PC-3 (cell line): ENCODE measurements at regions not wholly inside any gene's neighbourhood (a gene's known extent, or its start where the extent isn't known, plus 50 kb on each side); places are given as distances from the start of the nearest gene placed in this dataset.
"Not testable (repeated sequence)": the region's sequence is repeated elsewhere in the genome, so short reads cannot be mapped to it uniquely, and the experiment has no call there.

Source experiments
- ATAC-seq: fragments of 200-7000 bp; cut with Tn5 transposase; 2 replicates; pipeline ENCODE4 v1.9.1; 2020; ENCODE audit warnings: mild to moderate bottlenecking, moderate library complexity
- BruUV-seq: library from RNA; stranded (reverse); fragments of 400-500 nt; replicated peaks from 2 replicates; lab custom pipeline; 2021; lab: Mats Ljungman, UMichigan
- CTCF ChIA-PET: fragments of 300-600 bp; sonication (Branson Sonifier 250); formaldehyde crosslinking; loops from one replicate; lab custom pipeline; 2022; ENCODE audit warnings: antibody characterized with exemption; lab: Charles Lee
- POLR2A ChIA-PET: fragments of 300-600 bp; sonication (Branson Sonifier 250); formaldehyde crosslinking; loops from one replicate; lab custom pipeline; 2022; ENCODE audit warnings: antibody characterized with exemption; ENCODE audit not compliant: unreplicated experiment; lab: Charles Lee
- DNase-seq: peaks from one replicate; pipeline ENCODE4 v3.0.0-alpha.2; 2015
- H2AFZ ChIP-seq: fragments of 300-600 bp; sonication (generic); 2 replicates; pipeline ENCODE4 v1.6.0; 2016; ENCODE audit warnings: antibody characterized with exemption, low read length
- H3F3A ChIP-seq: fragments of 300-600 bp; sonication (generic); one replicate; pipeline ENCODE4 v1.6.0; 2017; ENCODE audit warnings: antibody characterized with exemption, low read length, control low read depth, mild to moderate bottlenecking; ENCODE audit not compliant: unreplicated experiment
- H3K27ac ChIP-seq: fragments of 300-600 bp; sonication (generic); 2 replicates; pipeline ENCODE4 v1.5.1; 2016; ENCODE audit warnings: mild to moderate bottlenecking, low read length
- H3K27me3 ChIP-seq: fragments of 300-600 bp; sonication (generic); 2 replicates; pipeline ENCODE4 v1.6.1; 2016; ENCODE audit warnings: low read length, mixed read lengths
- H3K36me3 ChIP-seq: fragments of 300-600 bp; sonication (generic); 2 replicates; pipeline ENCODE4 v1.6.1; 2016; ENCODE audit warnings: low read depth, mixed run types, low read length, mixed read lengths
- H3K4me1 ChIP-seq: fragments of 300-600 bp; sonication (generic); 2 replicates; pipeline ENCODE4 v1.5.1; 2016; ENCODE audit warnings: low read length; ENCODE audit not compliant: insufficient read depth
- H3K4me2 ChIP-seq: fragments of 300-600 bp; sonication (generic); 2 replicates; pipeline ENCODE4 v1.6.0; 2016; ENCODE audit warnings: low read length
- H3K4me3 ChIP-seq: fragments of 300-600 bp; sonication (generic); 2 replicates; pipeline ENCODE4 v1.5.1; 2016; ENCODE audit warnings: mild to moderate bottlenecking, low read length, mixed read lengths
- H3K79me2 ChIP-seq: fragments of 300-600 bp; sonication (generic); 2 replicates; pipeline ENCODE4 v1.6.1; 2017; ENCODE audit warnings: low read length, mixed read lengths
- H3K9ac ChIP-seq: fragments of 300-600 bp; sonication (generic); 2 replicates; pipeline ENCODE4 v1.6.0; 2016; ENCODE audit warnings: mild to moderate bottlenecking, low read length
- H3K9me2 ChIP-seq: fragments of 300-600 bp; sonication (generic); replicated peaks from 2 replicates; pipeline ENCODE4 v1.6.1; 2016; ENCODE audit warnings: mixed run types, low read length, mixed read lengths
- H3K9me3 ChIP-seq: fragments of 300-600 bp; sonication (generic); 2 replicates; pipeline ENCODE4 v1.6.1; 2016; ENCODE audit warnings: low read length, mixed read lengths
- H4K20me1 ChIP-seq: fragments of 300-600 bp; sonication (generic); 2 replicates; pipeline ENCODE4 v1.6.1; 2016; ENCODE audit warnings: low read length, mixed read lengths
- intact Hi-C: fragments of 100-400 bp; cut with micrococcal nuclease; formaldehyde crosslinking; loops from 2 replicates; pipeline ENCODE4 v1.9.0; 2023

- CTCF ChIA-PET, DNase-seq, H3K27me3 ChIP-seq, POLR2A ChIA-PET, intact Hi-C loops, H3K4me1 ChIP-seq, H2AFZ ChIP-seq, H3K36me3 ChIP-seq, H3F3A ChIP-seq, H3K79me2 ChIP-seq, H3K9me2 ChIP-seq, ATAC-seq, H3K27ac ChIP-seq, H3K4me2 ChIP-seq, H3K4me3 ChIP-seq, BruUV-seq, H3K9ac ChIP-seq, H4K20me1 ChIP-seq: not testable (repeated sequence)
- peaks cover 11% of the 10 kb centered on the region for H3K9me3 ChIP-seq
Observed at GRCh38 chr21:10385898-10386527, 135.4 kb upstream of the TPTE start.

GRCh38 chr21:10387692-10388450, 133.5 kb upstream of the TPTE start:
- H4K20me1 ChIP-seq, H3K27ac ChIP-seq, H3K36me3 ChIP-seq, H3K9ac ChIP-seq, H3K79me2 ChIP-seq, H3K27me3 ChIP-seq, ATAC-seq, H3K4me3 ChIP-seq, H2AFZ ChIP-seq, H3K4me1 ChIP-seq, H3K4me2 ChIP-seq, DNase-seq, CTCF ChIA-PET, intact Hi-C loops, BruUV-seq, POLR2A ChIA-PET, H3K9me2 ChIP-seq, H3F3A ChIP-seq: not testable (repeated sequence)
- H3K9me3 ChIP-seq, result peaks cover 11% of the 10 kb centered on the region

GRCh38 chr21:10388625-10389024, 132.8 kb upstream of the TPTE start:
- H3K27ac ChIP-seq, H3K4me1 ChIP-seq, H3K9ac ChIP-seq, intact Hi-C loops, H3K9me2 ChIP-seq, H3K27me3 ChIP-seq, DNase-seq, POLR2A ChIA-PET, H3K4me2 ChIP-seq, H2AFZ ChIP-seq, BruUV-seq, ATAC-seq, CTCF ChIA-PET, H4K20me1 ChIP-seq, H3K36me3 ChIP-seq, H3K4me3 ChIP-seq, H3K79me2 ChIP-seq, H3F3A ChIP-seq: not testable (repeated sequence)
- peaks cover 11% of the 10 kb centered on the region for H3K9me3 ChIP-seq

DNA sequence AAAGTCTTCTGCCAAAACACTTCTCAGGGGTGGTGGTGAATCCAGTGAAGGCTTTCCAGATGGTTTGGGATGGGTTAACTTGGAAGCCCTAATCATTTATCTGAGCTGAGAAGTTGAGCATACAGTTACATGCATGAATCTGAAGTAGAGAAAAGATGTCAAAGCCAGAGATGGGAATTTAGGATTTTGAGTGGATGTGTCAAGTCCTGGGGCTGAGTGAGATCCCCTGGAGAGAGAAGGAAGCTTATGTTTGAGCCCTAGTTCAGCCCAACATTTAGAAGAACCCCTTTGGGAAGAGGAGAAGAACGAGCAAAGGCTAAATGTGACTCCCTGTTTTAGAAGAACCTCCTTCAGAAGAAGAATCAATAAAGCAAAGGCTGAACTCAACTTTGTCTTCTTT, 129.1 kb upstream of the TPTE start:
- POLR2A ChIA-PET, CTCF ChIA-PET, H3K9me2 ChIP-seq, H3F3A ChIP-seq, H4K20me1 ChIP-seq, H3K79me2 ChIP-seq, H3K27me3 ChIP-seq, H2AFZ ChIP-seq, ATAC-seq, H3K4me2 ChIP-seq, H3K9me3 ChIP-seq, H3K4me3 ChIP-seq, H3K27ac ChIP-seq, BruUV-seq, H3K36me3 ChIP-seq, intact Hi-C loops, DNase-seq, H3K4me1 ChIP-seq, H3K9ac ChIP-seq: not testable (repeated sequence)

GRCh38 chr21:10395963-10396362, 125.4 kb upstream of the TPTE start:
- H3K4me3 ChIP-seq, H3K9ac ChIP-seq, H3K27ac ChIP-seq, H3K4me1 ChIP-seq, intact Hi-C loops, H3K79me2 ChIP-seq, H3K4me2 ChIP-seq, H3F3A ChIP-seq, H3K9me3 ChIP-seq, H2AFZ ChIP-seq, CTCF ChIA-PET, H3K36me3 ChIP-seq, ATAC-seq, H3K9me2 ChIP-seq, H4K20me1 ChIP-seq, POLR2A ChIA-PET, DNase-seq, BruUV-seq, H3K27me3 ChIP-seq: not testable (repeated sequence)

DNA sequence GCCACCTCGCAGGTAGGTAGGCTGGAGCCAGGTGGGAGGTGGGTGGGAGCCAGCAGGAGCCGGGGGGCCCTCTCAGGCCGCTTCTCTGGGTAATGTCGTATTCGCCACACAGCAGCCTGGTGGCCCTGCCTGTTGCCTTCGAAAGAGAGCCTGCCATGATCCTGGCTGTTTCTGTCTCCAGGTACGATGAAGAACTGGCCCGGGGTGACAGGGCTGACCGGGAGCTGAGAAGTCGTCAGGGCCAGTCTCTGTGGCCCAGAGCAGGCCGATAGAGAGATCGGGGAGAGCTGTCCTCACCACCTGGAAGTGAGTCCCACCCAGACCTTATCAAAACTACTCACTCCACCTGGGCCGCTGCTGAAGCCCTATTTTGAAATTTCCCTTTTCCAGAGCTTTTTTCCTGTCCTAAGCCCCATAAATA, 123.9 kb upstream of the TPTE start:
- H3K4me1 ChIP-seq, H3K79me2 ChIP-seq, intact Hi-C loops, H3K27me3 ChIP-seq, H3K4me2 ChIP-seq, H3K27ac ChIP-seq, H4K20me1 ChIP-seq, H3K9ac ChIP-seq, H2AFZ ChIP-seq, BruUV-seq, CTCF ChIA-PET, DNase-seq, POLR2A ChIA-PET, H3F3A ChIP-seq, H3K4me3 ChIP-seq, H3K36me3 ChIP-seq, H3K9me2 ChIP-seq: not testable (repeated sequence)
- peaks cover 13% of the 10 kb centered on the region for H3K9me3 ChIP-seq
- peak; percentile 25; the same call in 1 of the 2 replicates for ATAC-seq
